B cell (primary cell): ENCODE measurements at regions not wholly inside any gene's neighbourhood (a gene's known extent, or its start where the extent isn't known, plus 50 kb on each side); places are given as distances from the start of the nearest gene placed in this dataset.

Experiments used
- ATAC-seq: fragments of 200-7000 bp; cut with Tn5 transposase; one replicate; pipeline ENCODE4 v1.10.0; 2021; ENCODE audit warnings: low read depth, mild to moderate bottlenecking, moderate number of reproducible peaks, moderate library complexity
- CTCF ChIA-PET: fragments of 350-600 bp; sonication (Branson Sonifier 250); formaldehyde crosslinking; loops from one replicate; lab custom pipeline; 2021; ENCODE audit warnings: antibody characterized with exemption, inconsistent platforms; lab: Charles Lee
- POLR2A ChIA-PET: fragments of 350-600 bp; sonication (Branson Sonifier 250); formaldehyde crosslinking; loops from one replicate; lab custom pipeline; 2021; ENCODE audit warnings: antibody characterized with exemption; lab: Charles Lee
- DNase-seq: peaks from one replicate; pipeline ENCODE4 v3.0.0; 2013
- H2AFZ ChIP-seq: 2 replicates; pipeline ENCODE4 v1.6.1; 2012; ENCODE audit warnings: mild to moderate bottlenecking, low read depth, low read length; ENCODE audit not compliant: insufficient read depth, poor library complexity, severe bottlenecking
- H3K27ac ChIP-seq, 2 donors: 1 replicate in 1 of 2; 2 replicates in 1 of 2; pipeline ENCODE4 v1.5.1; 2012 to 2013; ENCODE audit warnings: low read length in 2 of 2, mild to moderate bottlenecking in 2 of 2, moderate library complexity in 1 of 2
- H3K27me3 ChIP-seq, 4 experiments: fragments of 200-600 bp in 1 of 4; sonication (generic) in 1 of 4; replicated peaks in 1 of 4; 1 replicate in 2 of 4; 2 replicates in 2 of 4; pipeline versions ENCODE4 v1.6.1 to v1.7.0; 2013 to 2016; ENCODE audit warnings: low read length in 3 of 4, mild to moderate bottlenecking in 2 of 4, mixed read lengths in 1 of 4, moderate library complexity in 1 of 4; ENCODE audit not compliant: insufficient read depth in 4 of 4, control insufficient read depth in 3 of 4; ENCODE audit errors: control extremely low read depth in 1 of 4
- H3K36me3 ChIP-seq, 2 experiments: replicated peaks in 1 of 2; 1 replicate in 1 of 2; 2 replicates in 1 of 2; pipeline versions ENCODE4 v1.6.1 to v1.7.1; 2013; ENCODE audit warnings: low read length in 1 of 2; ENCODE audit not compliant: insufficient read depth in 2 of 2, control insufficient read depth in 1 of 2; ENCODE audit errors: control extremely low read depth in 1 of 2, extremely low read depth in 1 of 2
- H3K4me1 ChIP-seq, 2 donors: fragments of 200-600 bp in 1 of 2; sonication (generic) in 1 of 2; 1 replicate in 1 of 2; 2 replicates in 1 of 2; pipeline versions ENCODE4 v1.5.1 to v1.6.1; 2013 to 2017; ENCODE audit warnings: low read length in 2 of 2; ENCODE audit not compliant: control insufficient read depth in 2 of 2, insufficient read depth in 2 of 2
- H3K4me2 ChIP-seq: replicated peaks from 2 replicates; pipeline ENCODE3; 2012; ENCODE audit warnings: mild to moderate bottlenecking, low read depth, low read length; ENCODE audit not compliant: poor library complexity, severe bottlenecking
- H3K4me3 ChIP-seq, 5 experiments: fragments of 200-600 bp in 1 of 5; sonication (generic) in 1 of 5; 1 replicate in 3 of 5; 2 replicates in 2 of 5; pipeline versions ENCODE4 v1.5.1 to v1.7.0; 2011 to 2016; ENCODE audit warnings: low read length in 4 of 5, mild to moderate bottlenecking in 4 of 5, low read depth in 2 of 5, control low read depth in 1 of 5, moderate library complexity in 1 of 5; ENCODE audit not compliant: insufficient read depth in 1 of 5; ENCODE audit errors: control extremely low read depth in 1 of 5, extremely low read depth in 1 of 5
- H3K79me2 ChIP-seq: fragments of 200-600 bp; sonication (generic); one replicate; pipeline ENCODE4 v1.6.0; 2016; ENCODE audit warnings: low read length; ENCODE audit not compliant: control insufficient read depth, insufficient read depth
- H3K9ac ChIP-seq: fragments of 200-600 bp; sonication (generic); 2 replicates; pipeline ENCODE4 v1.6.1; 2017; ENCODE audit warnings: mild to moderate bottlenecking, low read length, moderate library complexity
- H3K9me3 ChIP-seq, 3 donors: one replicate each; pipeline versions ENCODE4 v1.6.1 to v1.7.1; 2013; ENCODE audit warnings: low read length in 2 of 3; ENCODE audit not compliant: control insufficient read depth in 2 of 3, insufficient read depth in 1 of 3; ENCODE audit errors: control extremely low read depth in 1 of 3
- H4K20me1 ChIP-seq: 2 replicates; pipeline ENCODE4 v1.6.0; 2012; ENCODE audit warnings: mild to moderate bottlenecking, low read length; ENCODE audit not compliant: insufficient read depth, control insufficient read depth, poor library complexity, severe bottlenecking
- H3K27ac Mint-ChIP-seq: one replicate; pipeline ENCODE4 v1.8.0; 2021; ENCODE audit warnings: mixed read lengths
- H3K27me3 Mint-ChIP-seq: one replicate; pipeline ENCODE4 v1.8.0; 2021; ENCODE audit warnings: mixed read lengths
- H3K4me1 Mint-ChIP-seq: one replicate; pipeline ENCODE4 v1.8.0; 2021; ENCODE audit warnings: mixed read lengths
- H3K4me3 Mint-ChIP-seq: one replicate; pipeline ENCODE4 v1.8.0; 2021; ENCODE audit warnings: mixed read lengths
- H3K9me3 Mint-ChIP-seq: one replicate; pipeline ENCODE4 v1.8.0; 2022; ENCODE audit warnings: mixed read lengths; ENCODE audit not compliant: insufficient read depth
- EZH2 ChIP-seq: IDR thresholded peaks from 2 replicates; pipeline ENCODE4 v1.6.1; 2012; ENCODE audit warnings: borderline replicate concordance, low read depth, mild to moderate bottlenecking, moderate library complexity, low read length; ENCODE audit not compliant: insufficient read depth, poor library complexity, severe bottlenecking
- WGBS: methylation state at CpG from one replicate; pipeline ENCODE4 v1.1.5; 2013; ENCODE audit warnings: missing lambda C conversion rate; ENCODE audit not compliant: insufficient coverage; 5-methylcytosine and 5-hydroxymethylcytosine counted together
- intact Hi-C: fragments of 100-400 bp; cut with micrococcal nuclease; formaldehyde crosslinking; loops from one replicate; pipeline ENCODE4 v1.10.0; 2022
- TF ChIP-seq, protein P1 (sequence below): fragments of 200-600 bp; IDR thresholded peaks from one replicate; pipeline ENCODE4 v1.8.0; 2022; ENCODE audit warnings: antibody characterized with exemption, mild to moderate bottlenecking

- no peak overlapping the region for H3K9ac ChIP-seq
- no peak for ATAC-seq
These were observed 143.0 kb upstream of the MAGI3 start for GRCh38 chr1:113247355-113247754.

DNA sequence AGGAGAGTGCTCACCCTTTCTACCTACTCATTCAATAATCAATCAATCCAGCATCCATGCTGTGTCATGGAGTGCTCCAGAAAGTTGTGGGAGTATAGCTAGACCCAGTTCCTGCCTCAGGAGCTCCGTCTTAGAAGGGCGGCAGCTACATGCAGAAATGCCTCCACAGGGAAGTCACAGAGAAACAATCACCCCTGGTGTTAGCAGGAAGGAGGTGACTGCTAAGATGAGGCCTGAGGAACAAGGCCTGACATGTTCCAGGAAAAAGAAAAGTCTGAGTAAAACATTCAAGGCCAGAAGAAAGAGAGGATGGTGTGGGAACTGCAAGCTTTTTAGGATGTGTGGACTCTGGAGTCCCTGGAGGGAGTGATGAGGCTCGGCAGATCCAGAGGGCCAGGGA, 142.5 kb upstream of the MAGI3 start:
- no peak for DNase-seq
- Mint-ChIP-seq H3K27me3 (peaks cover 7% of the 10 kb centered on the region), H3K4me3 (no peak overlapping the region), H3K9me3 (no peaks in the 10 kb centered on the region), H3K4me1 (no peaks in the 10 kb centered on the region), H3K27ac (no peak overlapping the region)
- TF ChIP-seq, protein P1, sequence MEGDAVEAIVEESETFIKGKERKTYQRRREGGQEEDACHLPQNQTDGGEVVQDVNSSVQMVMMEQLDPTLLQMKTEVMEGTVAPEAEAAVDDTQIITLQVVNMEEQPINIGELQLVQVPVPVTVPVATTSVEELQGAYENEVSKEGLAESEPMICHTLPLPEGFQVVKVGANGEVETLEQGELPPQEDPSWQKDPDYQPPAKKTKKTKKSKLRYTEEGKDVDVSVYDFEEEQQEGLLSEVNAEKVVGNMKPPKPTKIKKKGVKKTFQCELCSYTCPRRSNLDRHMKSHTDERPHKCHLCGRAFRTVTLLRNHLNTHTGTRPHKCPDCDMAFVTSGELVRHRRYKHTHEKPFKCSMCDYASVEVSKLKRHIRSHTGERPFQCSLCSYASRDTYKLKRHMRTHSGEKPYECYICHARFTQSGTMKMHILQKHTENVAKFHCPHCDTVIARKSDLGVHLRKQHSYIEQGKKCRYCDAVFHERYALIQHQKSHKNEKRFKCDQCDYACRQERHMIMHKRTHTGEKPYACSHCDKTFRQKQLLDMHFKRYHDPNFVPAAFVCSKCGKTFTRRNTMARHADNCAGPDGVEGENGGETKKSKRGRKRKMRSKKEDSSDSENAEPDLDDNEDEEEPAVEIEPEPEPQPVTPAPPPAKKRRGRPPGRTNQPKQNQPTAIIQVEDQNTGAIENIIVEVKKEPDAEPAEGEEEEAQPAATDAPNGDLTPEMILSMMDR = no peak
- no peak for TF ChIP-seq EZH2
- H3K4me1 ChIP-seq = no peaks in the 10 kb centered on the region
- H4K20me1 ChIP-seq = no peaks in the 10 kb centered on the region
- H3K9me3 ChIP-seq = no peaks in the 10 kb centered on the region
- 100% methylated on average over 3 of the region's 3 CpGs for WGBS
- intact Hi-C loops = no loop called here
- no peaks in the 10 kb centered on the region for H3K27me3 ChIP-seq
- H3K36me3 ChIP-seq = no peaks in the 10 kb centered on the region
- H3K4me2 ChIP-seq = no peak overlapping the region
- POLR2A ChIA-PET = no interaction called here
- no peaks in the 10 kb centered on the region for H3K79me2 ChIP-seq
- ATAC-seq = no peak
- H3K4me3 ChIP-seq = no peak overlapping the region
- CTCF ChIA-PET = no interaction called here
- H3K27ac ChIP-seq = no peak overlapping the region
- H2AFZ ChIP-seq = no peak overlapping the region
- H3K9ac ChIP-seq = no peak overlapping the region

More at GRCh38 chr1:113247355-113247754, 143.0 kb upstream of the MAGI3 start:
- Mint-ChIP-seq H3K27ac (no peak overlapping the region), H3K4me1 (no peaks in the 10 kb centered on the region), H3K9me3 (no peaks in the 10 kb centered on the region), H3K4me3 (no peak overlapping the region), H3K27me3 (peaks cover 4% of the 10 kb centered on the region)
- H3K4me2 ChIP-seq = no peak overlapping the region
- WGBS = 64% methylated on average over 2 of the region's 2 CpGs
- TF ChIP-seq, protein P1 = no peak
- TF ChIP-seq EZH2 = no peak
- H3K4me1 ChIP-seq = no peaks in the 10 kb centered on the region
- H3K79me2 ChIP-seq = no peaks in the 10 kb centered on the region
- ChIA-PET POLR2A (no interaction called here), CTCF (no interaction called here)
- H3K4me3 ChIP-seq = no peak overlapping the region
- H4K20me1 ChIP-seq = no peaks in the 10 kb centered on the region
- no peaks in the 10 kb centered on the region for H3K36me3 ChIP-seq
- no peak overlapping the region for H3K27ac ChIP-seq
- H3K9me3 ChIP-seq = no peaks in the 10 kb centered on the region
- H2AFZ ChIP-seq = no peak overlapping the region
- no peak for DNase-seq
- H3K27me3 ChIP-seq = no peaks in the 10 kb centered on the region
- intact Hi-C loops = no loop called here
